Left renal pelvis (tissue), 4 donors: ENCODE measurements at regions not wholly inside any gene's neighbourhood (a gene's known extent, or its start where the extent isn't known, plus 50 kb on each side); places are given as distances from the start of the nearest gene placed in this dataset.

Experiments
- DNase-seq, 4 donors: peaks; one replicate each; pipeline ENCODE4 v3.0.0-alpha.2; 2013; ENCODE audit warnings: low read depth in 4 of 4, low spot score in 3 of 4

GRCh38 chr9:13721481-13722235 lies 442.2 kb upstream of the MPDZ start:
- DNase-seq, result no peak

- no peak for DNase-seq
Observed at GRCh38 chr9:13719981-13720676, 440.6 kb upstream of the MPDZ start.

DNA sequence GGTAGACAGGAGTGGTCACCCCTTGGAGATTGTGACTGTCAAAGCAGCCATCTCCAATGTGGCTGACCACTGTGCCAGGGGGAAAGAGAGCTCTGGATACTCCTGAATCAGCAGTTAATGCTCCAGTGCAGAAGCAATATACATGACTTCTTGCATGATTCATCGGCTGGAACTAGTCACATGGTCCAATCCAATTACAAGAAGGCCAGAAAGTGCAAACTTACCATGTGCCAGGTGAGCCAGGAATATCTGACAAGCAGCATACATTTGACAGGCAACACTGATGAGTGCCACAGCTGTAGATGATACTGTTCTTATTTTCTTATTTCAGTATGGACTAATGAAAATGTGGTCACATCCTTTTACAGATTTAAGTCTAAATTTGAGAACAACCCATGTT lies 440.0 kb upstream of the MPDZ start:
- DNase-seq, result no peak

DNA sequence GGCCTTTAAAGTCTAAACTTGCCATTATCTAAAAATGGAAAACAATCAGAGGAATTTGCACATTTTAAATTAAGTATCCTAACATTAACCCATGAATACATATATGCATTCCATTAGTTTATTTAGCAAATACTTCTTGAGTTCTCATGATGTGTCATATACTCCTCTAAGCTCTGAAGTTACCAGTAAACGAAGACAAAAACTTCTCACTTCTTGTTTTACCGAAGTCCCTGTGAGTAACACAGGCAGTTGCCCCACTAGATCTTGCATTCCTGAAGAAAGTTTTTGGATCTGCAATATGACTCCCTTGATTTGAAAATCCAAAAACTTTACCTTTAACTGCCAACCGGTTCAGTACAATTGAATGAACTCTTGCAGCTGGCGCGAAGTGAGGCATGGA lies 439.0 kb upstream of the MPDZ start:
- DNase-seq, result no peak

DNA sequence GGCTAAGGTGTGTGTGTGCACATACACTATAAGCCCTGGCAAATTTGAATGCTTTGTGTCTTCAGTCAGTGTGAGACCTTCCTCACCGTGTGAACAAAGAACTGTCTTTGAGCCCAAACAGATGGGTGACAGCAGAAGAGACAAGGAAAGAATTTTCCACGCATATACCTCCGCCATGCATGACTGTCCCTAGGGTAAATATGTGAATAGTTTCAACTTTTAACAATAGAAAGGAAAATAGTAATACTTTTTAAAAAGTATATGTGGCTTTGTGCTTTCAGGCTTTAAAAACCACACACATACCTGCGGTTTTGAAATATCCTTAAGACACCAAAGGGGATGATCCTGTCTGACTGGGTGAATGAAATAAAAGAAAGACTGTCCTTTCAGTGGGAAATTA lies 438.6 kb upstream of the MPDZ start:
- DNase-seq, result no peak

- no peak for DNase-seq
Observed at GRCh38 chr9:13717322-13718054, 438.0 kb upstream of the MPDZ start.

DNA sequence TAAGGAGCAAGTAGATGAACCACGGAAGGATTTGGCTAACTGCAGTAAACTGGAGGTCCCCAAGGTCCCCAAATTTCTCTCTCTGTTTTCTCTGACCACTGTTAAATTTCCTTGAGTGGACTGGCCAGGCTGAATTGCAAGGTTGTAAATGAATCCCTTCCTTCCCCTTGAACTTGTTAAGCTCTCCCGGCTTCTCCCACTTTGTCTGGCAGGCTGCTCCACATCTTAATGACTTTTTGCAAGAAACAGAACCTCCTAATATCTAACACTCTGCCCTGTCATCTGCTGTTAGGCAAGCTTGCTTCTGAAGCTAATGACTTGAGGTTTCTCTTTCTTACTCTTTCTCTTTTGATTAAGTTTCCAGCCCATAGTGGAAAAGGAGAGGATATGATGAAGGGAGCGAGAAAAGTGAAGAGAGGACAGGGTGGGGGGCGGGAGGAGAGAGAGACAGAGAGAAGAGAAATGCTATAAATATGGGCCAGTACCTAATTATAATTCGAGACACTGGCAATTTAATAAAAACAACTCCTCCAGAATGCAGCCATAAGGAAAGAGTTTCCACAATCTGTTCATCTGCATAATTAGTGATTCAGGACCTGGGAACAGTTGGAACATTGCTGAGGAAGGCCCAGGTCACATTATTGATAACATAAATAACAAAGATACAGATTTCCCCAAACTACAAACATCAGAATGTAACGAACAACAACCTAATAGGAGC lies 437.3 kb upstream of the MPDZ start:
- no peak for DNase-seq

DNA sequence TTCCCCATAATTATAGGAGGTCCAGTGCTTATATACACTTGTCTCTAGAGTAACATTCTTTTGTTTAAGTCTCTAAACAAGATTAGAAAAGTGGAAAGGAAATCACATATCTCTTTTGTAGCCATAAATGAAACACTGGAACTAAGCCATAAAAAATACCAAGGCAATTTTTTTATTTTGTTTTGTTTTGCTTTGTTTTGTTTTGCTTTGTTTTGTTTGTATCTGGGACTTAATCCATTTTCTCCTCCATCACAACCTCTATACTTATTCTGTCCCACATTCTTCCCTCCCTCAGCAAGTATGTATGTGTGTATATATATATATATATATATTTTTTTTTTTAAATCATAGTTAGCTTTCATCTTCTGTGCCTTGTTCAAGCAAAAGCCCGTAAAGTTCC lies 436.6 kb upstream of the MPDZ start:
- no peak for DNase-seq

DNA sequence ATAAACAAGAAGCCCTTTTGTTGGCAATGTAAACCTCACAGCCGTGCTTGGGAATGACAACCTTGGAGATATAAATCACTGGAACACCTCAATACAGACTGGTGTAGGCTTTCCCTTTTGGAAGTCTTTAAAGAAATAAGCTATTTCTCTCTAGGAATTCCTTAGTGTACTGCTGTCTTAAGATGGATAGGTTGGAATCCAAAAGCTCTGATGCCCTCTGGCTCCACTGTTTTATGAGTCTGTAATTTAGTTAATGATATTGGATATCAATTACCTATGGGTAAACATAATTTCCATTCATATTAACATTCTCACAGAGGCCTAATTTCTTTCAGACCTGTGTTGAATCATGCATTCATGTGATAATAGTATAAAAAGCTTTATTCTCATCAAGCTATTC lies 435.9 kb upstream of the MPDZ start:
- no peak for DNase-seq

DNA sequence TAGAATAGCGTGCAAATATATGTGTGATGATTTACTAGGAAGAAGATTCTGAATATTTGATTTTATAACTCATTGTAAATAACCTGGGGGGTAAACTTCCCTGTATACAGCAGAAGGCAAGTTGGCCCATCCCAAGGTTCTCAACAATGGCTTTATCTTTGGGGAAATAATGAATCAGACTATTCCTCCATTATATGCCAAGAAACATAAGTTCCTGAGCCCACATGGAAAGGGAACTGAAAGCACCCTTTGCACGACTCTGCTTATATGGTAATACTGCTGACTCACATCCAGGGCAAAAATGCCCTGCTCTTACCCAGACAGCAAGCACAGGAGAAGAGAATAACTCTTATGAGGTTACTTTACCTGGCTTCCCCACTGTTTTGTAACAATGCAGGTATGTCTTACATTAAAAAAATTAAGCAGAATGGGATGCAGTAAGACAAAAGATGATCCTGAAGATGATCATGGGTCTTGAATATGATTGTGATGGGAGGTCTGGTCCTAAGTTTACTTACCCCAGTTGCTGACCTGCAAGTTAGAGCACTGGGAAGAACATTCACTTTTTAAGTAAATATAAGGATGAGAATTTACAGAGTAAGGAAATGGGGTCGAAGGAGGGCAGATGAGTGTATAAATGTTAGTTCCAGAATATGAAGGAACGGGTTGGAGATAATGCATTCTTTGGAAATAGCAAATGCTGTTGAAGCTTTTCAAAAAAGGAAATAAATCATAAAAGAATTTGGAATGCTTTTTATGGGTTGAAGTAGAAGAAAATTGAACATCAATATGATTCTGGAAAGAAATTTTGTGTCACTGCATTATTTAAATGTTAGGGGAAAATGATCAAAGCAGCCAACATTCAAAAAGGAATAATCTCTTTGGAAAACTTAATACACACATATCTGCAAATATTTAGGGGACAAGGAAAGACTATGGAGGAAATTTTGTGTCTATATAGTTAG lies 428.4 kb upstream of the MPDZ start:
- DNase-seq, result no peak

- DNase-seq, result no peak
Observed at GRCh38 chr9:13705918-13706317, 426.4 kb upstream of the MPDZ start.

DNA sequence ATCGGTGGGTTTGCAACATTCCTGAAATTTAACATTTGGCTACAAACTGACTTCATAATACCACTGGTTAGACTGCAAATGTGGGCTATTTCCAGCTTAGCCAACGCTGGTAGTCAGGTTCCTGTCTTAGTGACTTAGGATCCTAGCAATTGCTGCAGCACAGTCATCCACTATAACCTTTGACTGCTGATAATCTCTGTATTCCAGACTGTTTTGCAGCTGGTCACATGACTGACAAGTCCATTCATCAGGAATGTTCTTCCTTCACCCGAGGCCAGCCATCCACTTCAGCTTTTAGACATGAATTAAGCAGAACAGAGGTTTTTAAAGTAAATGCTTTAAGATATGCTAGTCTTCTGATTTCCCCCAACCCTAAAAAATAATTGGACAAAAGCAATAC lies 425.9 kb upstream of the MPDZ start:
- no peak for DNase-seq

DNA sequence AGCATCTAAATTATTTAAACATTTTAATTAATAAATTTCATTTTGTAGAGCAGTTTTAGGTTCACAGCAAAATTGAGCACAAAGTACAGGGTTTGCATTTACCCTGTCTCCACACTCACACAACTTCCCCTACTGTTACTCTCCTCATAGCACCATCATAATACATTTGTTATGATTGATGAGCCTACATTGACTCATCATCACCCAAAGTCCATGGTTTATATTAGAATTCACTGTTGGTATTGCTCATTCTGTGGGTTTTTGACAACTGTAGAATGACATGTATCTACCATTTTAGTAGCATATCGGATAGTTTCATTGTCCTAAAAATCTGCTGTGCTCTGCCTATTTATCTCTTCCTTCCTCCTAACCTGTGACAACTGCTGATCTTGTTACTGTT lies 411.1 kb upstream of the MPDZ start:
- no peak for DNase-seq

DNA sequence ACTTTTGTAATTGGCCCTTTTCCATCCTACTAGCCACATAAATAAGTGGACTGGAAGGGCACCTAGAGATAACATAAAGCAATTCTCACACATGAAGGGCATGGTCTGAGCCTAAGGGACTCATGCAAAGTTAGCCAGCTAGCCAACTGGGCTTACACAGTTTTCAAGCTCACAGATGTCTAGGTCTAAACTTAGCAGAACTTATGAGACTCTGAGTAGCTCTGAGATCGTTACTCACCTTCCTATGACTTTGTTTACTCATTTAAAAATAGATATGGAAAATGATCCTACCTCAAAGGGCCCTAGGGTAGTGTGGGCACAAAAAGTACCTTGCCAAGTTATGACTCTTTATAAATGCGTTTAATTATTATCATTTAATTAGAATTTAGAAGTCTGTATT lies 410.4 kb upstream of the MPDZ start:
- DNase-seq, result no peak

DNA sequence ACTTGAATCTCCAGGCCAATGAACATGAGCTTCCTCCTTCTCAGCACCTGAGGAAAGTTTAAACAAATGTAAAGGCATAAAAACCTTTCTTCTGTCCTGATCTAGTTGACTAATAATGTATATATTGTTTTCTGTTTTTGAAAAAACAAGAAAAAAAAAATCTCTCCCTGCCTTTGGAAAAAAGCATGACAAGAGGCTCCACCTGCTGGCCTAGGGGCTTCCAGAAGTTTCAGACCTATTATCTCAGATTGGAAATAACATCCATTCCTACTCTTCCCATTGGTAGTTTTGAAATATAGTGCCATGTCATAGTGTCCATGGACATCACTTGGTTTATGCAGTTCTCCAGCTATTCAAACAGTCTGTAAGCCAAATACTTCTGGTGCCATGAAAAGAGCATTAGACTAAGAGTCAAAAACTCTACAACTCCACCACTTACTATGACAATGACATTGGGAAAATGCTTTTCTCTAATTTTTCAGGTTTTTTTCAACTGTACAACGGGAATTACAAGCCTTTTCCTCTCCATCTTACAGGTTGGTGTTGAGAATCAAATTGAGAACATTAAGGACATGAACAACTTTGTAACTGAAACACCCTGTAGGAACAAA lies 409.6 kb upstream of the MPDZ start:
- DNase-seq, result no peak

DNA sequence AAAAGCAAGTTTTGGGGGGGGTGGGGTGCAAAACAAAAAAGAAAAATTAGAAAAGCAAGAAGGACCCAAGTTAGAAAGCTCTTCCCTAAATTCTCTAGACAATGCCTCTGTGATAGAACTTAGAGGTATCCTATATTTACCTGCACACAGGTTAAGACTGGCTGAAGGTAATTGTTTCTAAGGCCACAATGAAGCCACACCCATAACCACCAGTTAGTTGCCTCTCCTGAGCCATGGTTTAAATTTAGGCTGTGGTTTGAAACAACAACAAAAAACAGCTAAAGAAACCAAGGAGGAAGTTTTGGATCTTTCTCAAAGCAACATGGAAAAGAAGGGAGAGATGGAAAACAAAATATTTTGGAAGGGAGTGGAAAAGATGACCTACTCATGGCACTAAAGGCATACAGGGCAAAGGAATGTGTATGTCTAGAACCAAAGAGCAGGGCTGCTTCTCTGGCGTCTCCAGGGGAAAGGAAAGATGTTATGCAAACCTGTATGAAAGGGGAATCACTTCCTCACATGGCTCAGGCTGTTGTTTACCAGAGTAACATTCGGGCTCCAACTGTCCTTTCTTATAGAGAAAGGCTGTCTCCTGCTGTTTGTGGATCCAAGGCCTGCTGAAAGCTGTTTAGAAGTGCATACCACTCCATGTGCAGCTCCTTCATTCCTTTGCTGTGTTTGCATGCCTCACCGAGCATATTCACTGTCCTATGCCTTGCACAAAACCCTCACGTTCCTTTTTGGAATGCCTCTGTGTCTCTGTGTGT lies 408.9 kb upstream of the MPDZ start:
- no peak for DNase-seq

DNA sequence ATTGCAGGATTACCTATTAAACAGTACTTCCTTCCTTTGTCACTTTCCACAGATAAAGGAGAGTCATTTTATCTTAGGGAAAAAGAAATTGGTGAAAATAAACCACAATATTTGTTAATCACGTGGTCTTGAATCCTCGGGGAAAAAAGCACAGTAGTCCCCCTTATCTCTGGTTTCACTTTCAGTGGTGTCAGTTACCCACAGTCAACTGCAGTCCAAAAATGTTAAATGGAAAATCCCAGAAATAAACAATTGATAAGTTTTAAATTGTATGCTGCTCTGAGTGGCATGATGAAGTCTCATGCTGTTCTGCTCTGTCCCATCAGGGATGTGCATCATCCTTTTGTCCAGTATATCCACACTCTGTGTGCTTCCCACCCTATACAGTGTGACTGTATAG lies 405.2 kb upstream of the MPDZ start:
- no peak for DNase-seq

- no peak for DNase-seq
Observed at GRCh38 chr9:13677801-13678200, 398.3 kb upstream of the MPDZ start.

GRCh38 chr9:13675638-13676000 lies 396.1 kb upstream of the MPDZ start:
- no peak for DNase-seq
